Cardiac muscle cell (in vitro differentiated cells and primary cell): ENCODE measurements at regions not wholly inside any gene's neighbourhood (a gene's known extent, or its start where the extent isn't known, plus 50 kb on each side); places are given as distances from the start of the nearest gene placed in this dataset.

Experiments
- DNase-seq, 2 donors: peaks; one replicate each; pipeline versions ENCODE4 v3.0.0 to v3.0.0-alpha.2; 2010 to 2017; ENCODE audit warnings: low read depth in 1 of 2, low spot score in 1 of 2
- H3K27ac ChIP-seq: fragments of 200-600 bp; sonication (generic); 2 replicates; pipeline ENCODE4 v1.5.1; 2016
- H3K27me3 ChIP-seq: fragments of 200-600 bp; sonication (generic); 2 replicates; pipeline ENCODE4 v1.6.0; 2016; ENCODE audit warnings: control low read depth
- H3K36me3 ChIP-seq: fragments of 200-600 bp; sonication (generic); 2 replicates; pipeline ENCODE4 v1.5.1; 2016; ENCODE audit warnings: control low read depth
- H3K4me1 ChIP-seq: fragments of 200-600 bp; sonication (generic); 2 replicates; pipeline ENCODE4 v1.8.1; 2017; ENCODE audit warnings: low read depth, mild to moderate bottlenecking, mixed run types
- H3K4me3 ChIP-seq: fragments of 200-600 bp; sonication (generic); 2 replicates; pipeline ENCODE4 v1.5.1; 2016; ENCODE audit warnings: mild to moderate bottlenecking
- H3K9me3 ChIP-seq: fragments of 200-600 bp; sonication (generic); 2 replicates; pipeline ENCODE4 v1.5.1; 2017; ENCODE audit warnings: low read depth, mild to moderate bottlenecking, control low read depth
- TF ChIP-seq, protein P1 (sequence below): IDR thresholded peaks from 2 replicates; pipeline ENCODE4 v1.5.1; 2012; ENCODE audit warnings: low read depth, mild to moderate bottlenecking, low read length

DNA sequence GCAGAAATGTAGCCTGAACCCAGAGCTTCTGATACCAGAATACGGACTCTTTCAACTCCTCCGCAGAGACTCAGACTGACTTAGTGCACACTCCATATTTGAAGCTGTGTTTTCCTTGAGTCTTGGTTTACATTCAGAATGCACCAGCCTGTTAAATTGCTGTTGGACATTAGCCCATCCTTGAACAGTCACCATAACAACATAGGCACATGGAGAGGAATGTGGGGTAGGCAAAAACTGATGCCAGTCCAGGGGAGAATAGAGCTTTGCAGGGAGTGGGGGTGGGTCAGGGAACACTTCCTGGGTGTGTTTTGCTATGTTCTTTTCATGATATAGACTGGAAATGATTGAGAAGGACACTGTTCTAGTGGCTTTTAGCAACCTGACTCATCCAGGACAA lies 76.3 kb upstream of the CACNA1E start:
- Histone ChIP-seq H3K27ac (no peak overlapping the region), H3K36me3 (no peaks in the 10 kb centered on the region), H3K4me1 (peaks cover 4% of the 10 kb centered on the region), H3K27me3 (no peaks in the 10 kb centered on the region), H3K9me3 (no peaks in the 10 kb centered on the region), H3K4me3 (no peak overlapping the region)
- TF ChIP-seq, protein P1, sequence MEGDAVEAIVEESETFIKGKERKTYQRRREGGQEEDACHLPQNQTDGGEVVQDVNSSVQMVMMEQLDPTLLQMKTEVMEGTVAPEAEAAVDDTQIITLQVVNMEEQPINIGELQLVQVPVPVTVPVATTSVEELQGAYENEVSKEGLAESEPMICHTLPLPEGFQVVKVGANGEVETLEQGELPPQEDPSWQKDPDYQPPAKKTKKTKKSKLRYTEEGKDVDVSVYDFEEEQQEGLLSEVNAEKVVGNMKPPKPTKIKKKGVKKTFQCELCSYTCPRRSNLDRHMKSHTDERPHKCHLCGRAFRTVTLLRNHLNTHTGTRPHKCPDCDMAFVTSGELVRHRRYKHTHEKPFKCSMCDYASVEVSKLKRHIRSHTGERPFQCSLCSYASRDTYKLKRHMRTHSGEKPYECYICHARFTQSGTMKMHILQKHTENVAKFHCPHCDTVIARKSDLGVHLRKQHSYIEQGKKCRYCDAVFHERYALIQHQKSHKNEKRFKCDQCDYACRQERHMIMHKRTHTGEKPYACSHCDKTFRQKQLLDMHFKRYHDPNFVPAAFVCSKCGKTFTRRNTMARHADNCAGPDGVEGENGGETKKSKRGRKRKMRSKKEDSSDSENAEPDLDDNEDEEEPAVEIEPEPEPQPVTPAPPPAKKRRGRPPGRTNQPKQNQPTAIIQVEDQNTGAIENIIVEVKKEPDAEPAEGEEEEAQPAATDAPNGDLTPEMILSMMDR, result no peak
- DNase-seq, result no peak

DNA sequence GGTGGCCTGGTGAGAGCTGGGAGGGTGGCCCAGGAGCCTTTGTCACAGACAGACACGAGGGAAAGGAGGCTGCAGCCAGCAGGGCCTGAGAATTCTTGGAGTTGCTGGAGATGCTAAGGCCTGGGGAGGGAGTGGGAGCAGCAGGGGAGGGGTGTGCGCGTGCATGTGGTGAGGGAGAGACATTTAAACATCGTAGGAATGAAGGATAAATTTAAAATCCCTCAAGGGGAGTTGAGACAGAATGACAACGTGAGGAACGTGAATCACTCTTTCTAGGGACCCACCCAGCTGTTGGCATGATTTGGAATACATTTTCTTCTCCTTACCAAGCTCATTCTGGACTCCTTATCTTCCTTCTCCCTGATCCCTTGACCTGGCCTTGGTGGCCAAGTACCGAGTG lies 73.3 kb upstream of the CACNA1E start:
- no peaks in the 10 kb centered on the region for H3K27me3 ChIP-seq
- no peaks in the 10 kb centered on the region for H3K36me3 ChIP-seq
- H3K27ac ChIP-seq, result no peak overlapping the region
- H3K9me3 ChIP-seq, result no peaks in the 10 kb centered on the region
- H3K4me3 ChIP-seq, result no peak overlapping the region
- peaks cover 4% of the 10 kb centered on the region for H3K4me1 ChIP-seq
- DNase-seq, result no peak
- TF ChIP-seq, protein P1, result no peak

GRCh38 chr1:181412746-181413145 lies 70.6 kb upstream of the CACNA1E start:
- no peaks in the 10 kb centered on the region for H3K9me3 ChIP-seq
- TF ChIP-seq, protein P1, result no peak
- peaks cover 9% of the 10 kb centered on the region for H3K4me1 ChIP-seq
- H3K36me3 ChIP-seq, result no peaks in the 10 kb centered on the region
- no peak for DNase-seq
- no peak overlapping the region for H3K27ac ChIP-seq
- no peaks in the 10 kb centered on the region for H3K27me3 ChIP-seq
- no peak overlapping the region for H3K4me3 ChIP-seq

- TF ChIP-seq, protein P1, result no peak
- no peaks in the 10 kb centered on the region for H3K9me3 ChIP-seq
- no peak for DNase-seq
Measured at GRCh38 chr1:181413195-181413815, 70.0 kb upstream of the CACNA1E start.

DNA sequence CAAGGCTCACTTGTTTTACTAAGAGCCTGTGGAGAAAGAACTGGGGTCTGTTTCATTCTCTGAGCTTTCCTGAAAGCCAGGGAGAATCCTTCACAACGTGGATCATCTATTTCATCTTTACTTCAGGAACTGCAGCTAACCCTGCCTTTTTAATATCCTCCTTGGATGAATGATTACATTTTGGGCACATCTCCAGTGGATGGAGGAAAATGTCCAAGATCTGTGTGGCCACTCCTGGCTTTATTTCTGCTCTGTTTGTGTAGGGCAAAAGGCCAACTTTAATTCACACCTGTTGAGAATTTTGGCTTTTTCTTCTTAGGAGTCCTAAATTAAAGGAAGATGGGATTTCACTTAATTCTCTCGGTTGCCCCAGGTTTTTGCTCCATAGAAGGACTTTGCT lies 69.5 kb upstream of the CACNA1E start:
- Histone ChIP-seq H3K9me3 (no peaks in the 10 kb centered on the region), H3K36me3 (no peaks in the 10 kb centered on the region), H3K27ac (no peak overlapping the region), H3K4me3 (no peak overlapping the region), H3K4me1 (peaks cover 9% of the 10 kb centered on the region), H3K27me3 (peaks cover 2% of the 10 kb centered on the region)
- TF ChIP-seq, protein P1, result no peak
- DNase-seq, result no peak

More at GRCh38 chr1:181413195-181413815, 70.0 kb upstream of the CACNA1E start:
- peaks cover 9% of the 10 kb centered on the region for H3K4me1 ChIP-seq
- H3K36me3 ChIP-seq, result no peaks in the 10 kb centered on the region
- H3K27me3 ChIP-seq, result peaks cover 2% of the 10 kb centered on the region
- no peak overlapping the region for H3K27ac ChIP-seq
- no peak overlapping the region for H3K4me3 ChIP-seq
